Endothelial cell of umbilical vein (primary cell): ENCODE measurements at regions not wholly inside any gene's neighbourhood (a gene's known extent, or its start where the extent isn't known, plus 50 kb on each side); places are given as distances from the start of the nearest gene placed in this dataset.

ENCODE experiments used
- BruUV-seq: library from RNA; stranded (reverse); fragments of 400-500 nt; replicated peaks from 2 replicates; lab custom pipeline; 2021; lab: Mats Ljungman, UMichigan
- CTCF ChIA-PET: fragments of 300-600, 350-600 bp; sonication (Branson Sonifier 250); formaldehyde crosslinking; loops from one replicate; lab custom pipeline; 2021; ENCODE audit warnings: antibody characterized with exemption, inconsistent platforms; lab: Charles Lee
- POLR2A ChIA-PET: fragments of 300-600, 350-600 bp; sonication (Branson Sonifier 250); formaldehyde crosslinking; loops from one replicate; lab custom pipeline; 2021; ENCODE audit warnings: antibody characterized with exemption, inconsistent platforms; lab: Charles Lee
- DNase-seq: peaks from one replicate; pipeline ENCODE4 v3.0.0-alpha.2; 2011; ENCODE audit warnings: low read depth, low spot score
- FAIRE-seq: peaks from 2 replicates; lab custom pipeline; 2011; peaks lifted over from hg19 to GRCh38; lab: Jason Lieb, UNC
- H2AFZ ChIP-seq: 2 replicates; pipeline ENCODE4 v1.6.0; 2012; ENCODE audit warnings: low read depth, low read length, control low read depth, inconsistent platforms
- H3K27ac ChIP-seq: 2 replicates; pipeline ENCODE4 v1.5.1; 2011; ENCODE audit warnings: low read depth, mild to moderate bottlenecking, control low read depth, low read length, moderate library complexity; ENCODE audit not compliant: insufficient read depth
- H3K27me3 ChIP-seq, 2 experiments: 2 replicates each; pipeline versions ENCODE4 v1.6.0 to v1.6.1; 2011; ENCODE audit warnings: low read length in 2 of 2, mixed read lengths in 1 of 2; ENCODE audit not compliant: control insufficient read depth in 2 of 2, insufficient read depth in 2 of 2
- H3K36me3 ChIP-seq, 2 experiments: 2 replicates in 1 of 2; 3 replicates in 1 of 2; pipeline ENCODE4 v1.5.1; 2011; ENCODE audit warnings: low read length in 2 of 2, mild to moderate bottlenecking in 1 of 2, moderate library complexity in 1 of 2; ENCODE audit not compliant: control insufficient read depth in 2 of 2, insufficient read depth in 2 of 2; ENCODE audit errors: extremely low read depth in 1 of 2
- H3K4me1 ChIP-seq: 3 replicates; pipeline ENCODE4 v1.5.1; 2011; ENCODE audit warnings: mild to moderate bottlenecking, low read length; ENCODE audit not compliant: control insufficient read depth, insufficient read depth; ENCODE audit errors: extremely low read depth
- H3K4me2 ChIP-seq: 2 replicates; pipeline ENCODE4 v1.6.1; 2011; ENCODE audit warnings: low read length, control low read depth, mixed read lengths; ENCODE audit not compliant: insufficient read depth
- H3K4me3 ChIP-seq, 3 experiments: fragments of 200-600 bp in 1 of 3; sonication (generic), shearing (Covaris generic) in 1 of 3; replicated peaks in 1 of 3; 2 replicates each; pipeline ENCODE4 v1.5.1; 2011 to 2016; ENCODE audit warnings: control low read depth in 3 of 3, low read length in 3 of 3, mild to moderate bottlenecking in 2 of 3, inconsistent platforms in 1 of 3, low read depth in 1 of 3, moderate library complexity in 1 of 3; ENCODE audit not compliant: insufficient read depth in 1 of 3
- H3K79me2 ChIP-seq: 2 replicates; pipeline ENCODE4 v1.6.0; 2012; ENCODE audit warnings: low read length, inconsistent platforms; ENCODE audit not compliant: control insufficient read depth, insufficient read depth
- H3K9ac ChIP-seq: replicated peaks from 2 replicates; pipeline ENCODE3; 2011; ENCODE audit warnings: low read length, control low read depth; ENCODE audit not compliant: insufficient read depth; ENCODE audit errors: extremely low read depth
- H3K9me1 ChIP-seq: replicated peaks from 3 replicates; pipeline ENCODE4 v1.6.0; 2011; ENCODE audit warnings: mild to moderate bottlenecking, low read length; ENCODE audit not compliant: control insufficient read depth, insufficient read depth; ENCODE audit errors: extremely low read depth
- H3K9me3 ChIP-seq: replicated peaks from 2 replicates; pipeline ENCODE4 v1.5.1; 2012; ENCODE audit warnings: low read length, inconsistent platforms; ENCODE audit not compliant: control insufficient read depth, insufficient read depth
- H4K20me1 ChIP-seq: replicated peaks from 2 replicates; pipeline ENCODE3; 2011; ENCODE audit warnings: mild to moderate bottlenecking, low read length; ENCODE audit not compliant: control insufficient read depth, insufficient read depth; ENCODE audit errors: extremely low read depth
- CTCF ChIP-seq, 2 donors: IDR thresholded peaks; 1 replicate in 1 of 2; 2 replicates in 1 of 2; pipeline ENCODE4 v1.5.1; 2011; ENCODE audit warnings: low read length in 2 of 2, mild to moderate bottlenecking in 2 of 2, moderate library complexity in 2 of 2, control low read depth in 1 of 2, inconsistent platforms in 1 of 2, low read depth in 1 of 2; ENCODE audit not compliant: insufficient read depth in 1 of 2; ENCODE audit errors: extremely low read depth in 1 of 2
- EZH2 ChIP-seq: IDR thresholded peaks from 2 replicates; pipeline ENCODE4 v1.6.1; 2012; ENCODE audit warnings: borderline replicate concordance, low read depth, mild to moderate bottlenecking, moderate library complexity, low read length, inconsistent platforms; ENCODE audit not compliant: severe bottlenecking
- FOS ChIP-seq: IDR thresholded peaks from 2 replicates; pipeline ENCODE4 v1.6.1; 2011; ENCODE audit warnings: mild to moderate bottlenecking, low read length, moderate library complexity, borderline replicate concordance; ENCODE audit not compliant: insufficient read depth
- GATA2 ChIP-seq: IDR thresholded peaks from 2 replicates; pipeline ENCODE4 v1.7.0; 2011; ENCODE audit warnings: low read depth, mild to moderate bottlenecking, moderate library complexity, mixed read lengths, low read length; ENCODE audit not compliant: insufficient read length, insufficient read depth
- JUN ChIP-seq: IDR thresholded peaks from 2 replicates; pipeline ENCODE4 v1.6.1; 2011; ENCODE audit warnings: borderline replicate concordance, low read depth; ENCODE audit not compliant: insufficient read length, insufficient read depth
- MAX ChIP-seq: IDR thresholded peaks from 2 replicates; pipeline ENCODE4 v1.6.1; 2011; ENCODE audit not compliant: insufficient read depth, insufficient read length
- MYC ChIP-seq: IDR thresholded peaks from one replicate; pipeline ENCODE4 v1.6.1; 2011; ENCODE audit warnings: mild to moderate bottlenecking, low read depth, low read length
- POLR2A ChIP-seq: IDR thresholded peaks from 2 replicates; pipeline ENCODE4 v1.6.1; 2012; ENCODE audit warnings: low read depth, mild to moderate bottlenecking, control low read depth, low read length
- POLR2AphosphoS5 ChIP-seq: IDR thresholded peaks from 2 replicates; pipeline ENCODE4 v1.6.1; 2012; ENCODE audit warnings: low read depth, mild to moderate bottlenecking, control low read depth, low read length, moderate library complexity; ENCODE audit not compliant: insufficient read depth
- dilution Hi-C: fragments of 300-500 bp; cut with MboI; formaldehyde crosslinking; loops from one replicate; pipeline ENCODE4 v1.15.0; 2019; ENCODE audit warnings: low sequenced_read_pairs; ENCODE audit not compliant: extremely low pct_ligation_motif_present
- intact Hi-C: fragments of 100-400 bp; cut with micrococcal nuclease; formaldehyde crosslinking; loops from one replicate; pipeline ENCODE4 v1.10.0; 2022

- dilution Hi-C loops = no loop called here
- no peak for FAIRE-seq
These were observed 261.1 kb downstream of the ABHD5 start for GRCh38 chr3:43951813-43952212.

GRCh38 chr3:43953380-43953779 lies 262.6 kb downstream of the ABHD5 start:
- H3K9me1 ChIP-seq = no peaks in the 10 kb centered on the region
- H3K9ac ChIP-seq = no peak overlapping the region
- intact Hi-C loops = no loop called here
- H3K4me1 ChIP-seq = no peaks in the 10 kb centered on the region
- H3K4me2 ChIP-seq = no peak overlapping the region
- DNase-seq (no peak), FAIRE-seq (no peak)
- no peaks in the 10 kb centered on the region for H3K36me3 ChIP-seq
- TF ChIP-seq MAX (no peak), POLR2AphosphoS5 (no peak), POLR2A (no peak), MYC (no peak), GATA2 (no peak), JUN (no peak), EZH2 (no peak), CTCF (IDR thresholded peaks at IDR 0.05; ENCODE audit: extremely low read depth in 1 of 2, insufficient read depth in 1 of 2, low read depth in 1 of 2, low read length in 2 of 2) (no peak), FOS (no peak)
- dilution Hi-C loops = no loop called here
- H3K4me3 ChIP-seq = no peak overlapping the region
- H3K27me3 ChIP-seq = peaks cover 6 to 9% of the 10 kb centered on the region in 2 experiments
- H3K79me2 ChIP-seq = no peaks in the 10 kb centered on the region
- no peak overlapping the region for H3K27ac ChIP-seq
- no peaks in the 10 kb centered on the region for H4K20me1 ChIP-seq
- BruUV-seq = no TSS peak
- H3K9me3 ChIP-seq = no peaks in the 10 kb centered on the region
- CTCF ChIA-PET = no interaction called here
- POLR2A ChIA-PET = no interaction called here
- no peak overlapping the region for H2AFZ ChIP-seq

More at GRCh38 chr3:43951813-43952212, 261.1 kb downstream of the ABHD5 start:
- Histone ChIP-seq H3K9me1 (no peaks in the 10 kb centered on the region), H3K4me1 (no peaks in the 10 kb centered on the region), H3K4me2 (no peak overlapping the region), H4K20me1 (no peaks in the 10 kb centered on the region), H3K9me3 (no peaks in the 10 kb centered on the region), H3K79me2 (no peaks in the 10 kb centered on the region), H3K4me3 (no peak overlapping the region), H3K27ac (no peak overlapping the region), H2AFZ (no peak overlapping the region), H3K36me3 (no peaks in the 10 kb centered on the region), H3K27me3 (peaks cover 5 to 6% of the 10 kb centered on the region in 2 experiments), H3K9ac (no peak overlapping the region)
- TF ChIP-seq FOS (no peak), EZH2 (no peak), POLR2AphosphoS5 (no peak), CTCF (IDR thresholded peaks at IDR 0.05; ENCODE audit: extremely low read depth in 1 of 2, insufficient read depth in 1 of 2, low read depth in 1 of 2, low read length in 2 of 2) (no peak), JUN (no peak)
- DNase-seq = no peak
- BruUV-seq = no TSS peak
- CTCF ChIA-PET = no interaction called here
- intact Hi-C loops = no loop called here
- POLR2A ChIA-PET = no interaction called here
